Keratinocyte (primary cell): ENCODE measurements at regions not wholly inside any gene's neighbourhood (a gene's known extent, or its start where the extent isn't known, plus 50 kb on each side); places are given as distances from the start of the nearest gene placed in this dataset.

Experiments used
- DNase-seq: peaks from one replicate; pipeline ENCODE4 v3.0.0-alpha.2; 2011; ENCODE audit warnings: low read depth, missing footprints, low spot score
- FAIRE-seq: peaks from 2 replicates; lab custom pipeline; 2011; peaks lifted over from hg19 to GRCh38; lab: Jason Lieb, UNC
- H2AFZ ChIP-seq: 2 replicates; pipeline ENCODE4 v1.6.0; 2012; ENCODE audit warnings: low read length, control low read depth, inconsistent platforms; ENCODE audit not compliant: control insufficient read depth
- H3K27ac ChIP-seq: 2 replicates; pipeline ENCODE4 v1.5.1; 2011; ENCODE audit warnings: low read length; ENCODE audit not compliant: control insufficient read depth, insufficient read depth
- H3K27me3 ChIP-seq: 3 replicates; pipeline ENCODE4 v1.6.0; 2011; ENCODE audit warnings: low read length; ENCODE audit not compliant: control insufficient read depth, insufficient read depth; ENCODE audit errors: extremely low read depth
- H3K36me3 ChIP-seq, 2 experiments: 2 replicates in 1 of 2; 3 replicates in 1 of 2; pipeline ENCODE4 v1.5.1; 2011; ENCODE audit warnings: low read length in 2 of 2, mild to moderate bottlenecking in 1 of 2; ENCODE audit not compliant: control insufficient read depth in 2 of 2, insufficient read depth in 2 of 2; ENCODE audit errors: extremely low read depth in 1 of 2
- H3K4me1 ChIP-seq: 3 replicates; pipeline ENCODE4 v1.5.1; 2011; ENCODE audit warnings: low read length; ENCODE audit not compliant: control insufficient read depth, insufficient read depth; ENCODE audit errors: extremely low read depth
- H3K4me2 ChIP-seq: 3 replicates; pipeline ENCODE4 v1.6.0; 2011; ENCODE audit warnings: low read depth, low read length; ENCODE audit not compliant: control insufficient read depth, insufficient read depth; ENCODE audit errors: extremely low read depth
- H3K4me3 ChIP-seq, 3 experiments: fragments of 200-600 bp in 1 of 3; sonication (generic) in 1 of 3; 2 replicates in 2 of 3; 3 replicates in 1 of 3; pipeline ENCODE4 v1.5.1; 2011 to 2016; ENCODE audit warnings: low read length in 3 of 3, mild to moderate bottlenecking in 3 of 3, control low read depth in 2 of 3, inconsistent platforms in 1 of 3, low read depth in 1 of 3, mixed read lengths in 1 of 3, mixed run types in 1 of 3, moderate library complexity in 1 of 3; ENCODE audit not compliant: control insufficient read depth in 2 of 3, insufficient read depth in 2 of 3; ENCODE audit errors: extremely low read depth in 1 of 3
- H3K79me2 ChIP-seq: 2 replicates; pipeline ENCODE4 v1.6.0; 2012; ENCODE audit warnings: low read length; ENCODE audit not compliant: control insufficient read depth, insufficient read depth
- H3K9ac ChIP-seq: 3 replicates; pipeline ENCODE4 v1.6.0; 2011; ENCODE audit warnings: low read length; ENCODE audit not compliant: control insufficient read depth, insufficient read depth; ENCODE audit errors: extremely low read depth
- H3K9me1 ChIP-seq: 3 replicates; pipeline ENCODE4 v1.6.0; 2011; ENCODE audit warnings: low read length; ENCODE audit not compliant: control insufficient read depth, insufficient read depth; ENCODE audit errors: extremely low read depth
- H3K9me3 ChIP-seq: 2 replicates; pipeline ENCODE4 v1.5.1; 2012; ENCODE audit warnings: low read depth, low read length; ENCODE audit not compliant: control insufficient read depth
- H4K20me1 ChIP-seq: 3 replicates; pipeline ENCODE4 v1.6.0; 2011; ENCODE audit warnings: low read length; ENCODE audit not compliant: control insufficient read depth, insufficient read depth; ENCODE audit errors: extremely low read depth
- CTCF ChIP-seq, 3 experiments: IDR thresholded peaks in 1 of 3; conservative IDR thresholded peaks in 1 of 3; optimal IDR thresholded peaks in 1 of 3; 2 replicates in 2 of 3; 3 replicates in 1 of 3; pipeline versions ENCODE3 to v1.5.1; 2011; ENCODE audit warnings: low read length in 3 of 3, mild to moderate bottlenecking in 3 of 3, moderate library complexity in 2 of 3, control low read depth in 1 of 3, inconsistent platforms in 1 of 3; ENCODE audit not compliant: insufficient read depth in 2 of 3; ENCODE audit errors: extremely low read depth in 1 of 3
- EZH2 ChIP-seq: IDR thresholded peaks from one replicate; pipeline ENCODE4 v1.6.1; 2012; ENCODE audit warnings: inconsistent platforms, mild to moderate bottlenecking, low read length, moderate library complexity
- dilution Hi-C: fragments of 300-500 bp; cut with MboI; formaldehyde crosslinking; loops from one replicate; pipeline ENCODE4 v1.7.0; 2020; ENCODE audit warnings: low sequenced_read_pairs; ENCODE audit not compliant: extremely low pct_ligation_motif_present

GRCh38 chr20:21574443-21574842 is 60.6 kb upstream of the NKX2-2 start:
- DNase-seq (no peak), FAIRE-seq (no peak)
- no peaks in the 10 kb centered on the region for H3K36me3 ChIP-seq
- no peak overlapping the region for H2AFZ ChIP-seq
- H3K9me3 ChIP-seq: no peaks in the 10 kb centered on the region
- no peak overlapping the region for H3K4me2 ChIP-seq
- no peaks in the 10 kb centered on the region for H4K20me1 ChIP-seq
- H3K27ac ChIP-seq: no peak overlapping the region
- dilution Hi-C loops: no loop called here
- H3K27me3 ChIP-seq: no peaks in the 10 kb centered on the region
- no peak overlapping the region for H3K9ac ChIP-seq
- H3K4me1 ChIP-seq: no peaks in the 10 kb centered on the region
- H3K79me2 ChIP-seq: no peaks in the 10 kb centered on the region
- TF ChIP-seq EZH2 (no peak), CTCF (optimal IDR thresholded peaks at IDR 0.05 in 1 of 3, IDR thresholded peaks at IDR 0.05 in 1 of 3, conservative IDR thresholded peaks at IDR 0.05 in 1 of 3; ENCODE audit: extremely low read depth in 1 of 3, insufficient read depth in 2 of 3, low read length in 3 of 3) (no peak)
- no peaks in the 10 kb centered on the region for H3K9me1 ChIP-seq
- no peak overlapping the region for H3K4me3 ChIP-seq

- TF ChIP-seq CTCF (optimal IDR thresholded peaks at IDR 0.05 in 1 of 3, IDR thresholded peaks at IDR 0.05 in 1 of 3, conservative IDR thresholded peaks at IDR 0.05 in 1 of 3; ENCODE audit: extremely low read depth in 1 of 3, insufficient read depth in 2 of 3, low read length in 3 of 3): no peak
- no peak for TF ChIP-seq EZH2
- no peak overlapping the region for H3K9ac ChIP-seq
- H3K4me1 ChIP-seq: no peaks in the 10 kb centered on the region
- H3K4me2 ChIP-seq: no peak overlapping the region
- no peak overlapping the region for H3K27ac ChIP-seq
- no peaks in the 10 kb centered on the region for H3K36me3 ChIP-seq
- H3K9me1 ChIP-seq: no peaks in the 10 kb centered on the region
- H2AFZ ChIP-seq: no peak overlapping the region
- DNase-seq (no peak), FAIRE-seq (no peak)
- H3K79me2 ChIP-seq: no peaks in the 10 kb centered on the region
- dilution Hi-C loops: no loop called here
- no peaks in the 10 kb centered on the region for H4K20me1 ChIP-seq
- H3K27me3 ChIP-seq: no peaks in the 10 kb centered on the region
- no peak overlapping the region for H3K4me3 ChIP-seq
- H3K9me3 ChIP-seq: no peaks in the 10 kb centered on the region
These were observed 59.4 kb upstream of the NKX2-2 start for GRCh38 chr20:21573259-21573658.
